A549 (cell line): ENCODE measurements at regions not wholly inside any gene's neighbourhood (a gene's known extent, or its start where the extent isn't known, plus 50 kb on each side); places are given as distances from the start of the nearest gene placed in this dataset.

Source experiments
- BCL3 ChIP-seq: fragments of >200 bp; sonication (Bioruptor Twin); formaldehyde crosslinking; IDR thresholded peaks from 3 replicates; pipeline ENCODE4 v1.6.1; 2016
- CEBPB ChIP-seq, 2 experiments: fragments of >200 bp in 1 of 2; sonication (Bioruptor Twin) in 1 of 2; formaldehyde crosslinking in 1 of 2; IDR thresholded peaks; 2 replicates each; pipeline ENCODE4 v1.6.1; 2012 to 2016
- CHD2 ChIP-seq: fragments of 150-350 bp; IDR thresholded peaks from 2 replicates; pipeline ENCODE4 v1.6.1; 2014; ENCODE audit warnings: low read length; ENCODE audit not compliant: partially characterized antibody
- CTCF ChIP-seq: fragments of >200 bp; sonication (Bioruptor Twin); formaldehyde crosslinking; IDR thresholded peaks from 3 replicates; pipeline ENCODE4 v1.5.1; 2016
- ELK1 ChIP-seq: fragments of 150-350 bp; IDR thresholded peaks from 2 replicates; pipeline ENCODE4 v1.6.1; 2014; ENCODE audit warnings: low read depth, mild to moderate bottlenecking, low read length
- MAX ChIP-seq: IDR thresholded peaks from 2 replicates; pipeline ENCODE4 v1.6.1; 2012
- POLR2A ChIP-seq: IDR thresholded peaks from 2 replicates; pipeline ENCODE4 v1.6.1; 2012; ENCODE audit warnings: mild to moderate bottlenecking, low read length
- REST ChIP-seq: fragments of 200-600 bp; sonication (generic); IDR thresholded peaks from 2 replicates; pipeline ENCODE4 v1.6.1; 2016; ENCODE audit warnings: antibody characterized with exemption, mild to moderate bottlenecking, moderate library complexity
- SMC3 ChIP-seq: fragments of >200 bp; sonication (Bioruptor Twin); formaldehyde crosslinking; IDR thresholded peaks from 3 replicates; pipeline ENCODE4 v1.6.1; 2018; ENCODE audit warnings: inconsistent platforms
- USF2 ChIP-seq: fragments of 450-650 bp; IDR thresholded peaks from 2 replicates; pipeline ENCODE4 v1.6.1; 2014; ENCODE audit warnings: antibody characterized with exemption
- ZSCAN20 ChIP-seq: fragments of 250-450 bp; sonication (Bioruptor Pico); IDR thresholded peaks from 2 replicates; pipeline ENCODE4 v1.8.0; 2022; ENCODE audit warnings: mild to moderate bottlenecking, moderate library complexity

GRCh38 chr13:34358811-34359513, 541.0 kb downstream of the RFC3 start:
- TF ChIP-seq POLR2A (no peak), ELK1 (no peak), CHD2 (no peak), ZSCAN20 (CRISPR knock-in tag) (no peak), CTCF (no peak), CEBPB (IDR thresholded peaks at IDR 0.05) (no peak), USF2 (no peak), BCL3 (no peak), REST (no peak), MAX (no peak), SMC3 (no peak)
